H1 (cell line): ENCODE measurements at regions not wholly inside any gene's neighbourhood (a gene's known extent, or its start where the extent isn't known, plus 50 kb on each side); places are given as distances from the start of the nearest gene placed in this dataset.

Experiments
- CTCF ChIA-PET: fragments of 300-600 bp; sonication (Branson Sonifier 250); formaldehyde crosslinking; loops from one replicate; lab custom pipeline; 2021; ENCODE audit not compliant: partially characterized antibody; lab: Charles Lee
- POLR2A ChIA-PET: fragments of 300-600 bp; sonication (Branson Sonifier 250); formaldehyde crosslinking; loops from one replicate; lab custom pipeline; 2021; ENCODE audit warnings: inconsistent platforms; ENCODE audit not compliant: partially characterized antibody; lab: Charles Lee
- DNase-seq, 2 experiments: peaks; one replicate each; pipeline versions ENCODE4 v3.0.0 to v3.0.0-alpha.2; 2010 to 2022; ENCODE audit warnings: low spot score in 2 of 2, low read depth in 1 of 2, mixed read lengths in 1 of 2
- FAIRE-seq: peaks from 2 replicates; lab custom pipeline; 2011; peaks lifted over from hg19 to GRCh38; lab: Jason Lieb, UNC
- H2AFZ ChIP-seq: 2 replicates; pipeline ENCODE4 v1.8.1; 2012; ENCODE audit warnings: low read length, inconsistent platforms
- H2AK5ac ChIP-seq: 2 replicates; pipeline ENCODE4 v1.6.1; 2013; ENCODE audit warnings: low read depth, low read length
- H2BK120ac ChIP-seq: replicated peaks from 2 replicates; pipeline ENCODE3; 2013; ENCODE audit warnings: low read depth, low read length, inconsistent platforms
- H2BK12ac ChIP-seq: 2 replicates; pipeline ENCODE4 v1.6.1; 2013; ENCODE audit warnings: low read depth, low read length
- H2BK15ac ChIP-seq: 2 replicates; pipeline ENCODE4 v1.6.1; 2013; ENCODE audit warnings: low read length
- H2BK20ac ChIP-seq: 2 replicates; pipeline ENCODE4 v1.6.1; 2013; ENCODE audit warnings: low read length
- H2BK5ac ChIP-seq: 2 replicates; pipeline ENCODE4 v1.6.1; 2013; ENCODE audit warnings: low read depth, low read length
- H3K14ac ChIP-seq: 2 replicates; pipeline ENCODE4 v1.6.1; 2013; ENCODE audit warnings: inconsistent platforms; ENCODE audit not compliant: insufficient read length
- H3K18ac ChIP-seq: 2 replicates; pipeline ENCODE4 v1.6.1; 2013; ENCODE audit warnings: low read length; ENCODE audit errors: extremely low read depth
- H3K23ac ChIP-seq: 2 replicates; pipeline ENCODE4 v1.6.1; 2013; ENCODE audit warnings: inconsistent platforms; ENCODE audit not compliant: insufficient read length
- H3K23me2 ChIP-seq: 2 replicates; pipeline ENCODE4 v1.6.1; 2013; ENCODE audit warnings: low read depth, low read length
- H3K27ac ChIP-seq: 2 replicates; pipeline ENCODE4 v1.6.1; 2011; ENCODE audit warnings: low read depth, low read length, inconsistent platforms
- H3K27me3 ChIP-seq, 4 experiments: replicated peaks in 1 of 4; 1 replicate in 1 of 4; 2 replicates in 3 of 4; pipeline versions ENCODE4 v1.6.1 to v1.8.1; 2011 to 2013; ENCODE audit warnings: low read length in 3 of 4, mild to moderate bottlenecking in 3 of 4, inconsistent platforms in 2 of 4, mixed read lengths in 2 of 4, moderate library complexity in 1 of 4; ENCODE audit not compliant: control insufficient read depth in 3 of 4, insufficient read depth in 3 of 4; ENCODE audit errors: extremely low read depth in 1 of 4
- H3K36me3 ChIP-seq, 4 experiments: 2 replicates each; pipeline versions ENCODE4 v1.6.1 to v1.8.1; 2011 to 2013; ENCODE audit warnings: mild to moderate bottlenecking in 4 of 4, low read length in 3 of 4, moderate library complexity in 2 of 4, control low read depth in 1 of 4, inconsistent platforms in 1 of 4; ENCODE audit not compliant: insufficient read depth in 4 of 4, control insufficient read depth in 2 of 4
- H3K4ac ChIP-seq: replicated peaks from 2 replicates; pipeline ENCODE3; 2013; ENCODE audit warnings: low read length, low read depth, mixed read lengths, inconsistent platforms; ENCODE audit not compliant: insufficient read length
- H3K4me1 ChIP-seq, 4 experiments: replicated peaks in 1 of 4; 1 replicate in 1 of 4; 2 replicates in 3 of 4; pipeline versions ENCODE4 v1.6.1 to v1.8.1; 2011 to 2013; ENCODE audit warnings: low read length in 3 of 4, inconsistent platforms in 2 of 4, mixed read lengths in 1 of 4; ENCODE audit not compliant: insufficient read depth in 4 of 4, control insufficient read depth in 3 of 4
- H3K4me2 ChIP-seq, 2 experiments: 2 replicates each; pipeline versions ENCODE4 v1.6.1 to v1.8.1; 2011 to 2013; ENCODE audit warnings: low read depth in 2 of 2, low read length in 2 of 2, control low read depth in 1 of 2, inconsistent platforms in 1 of 2, mild to moderate bottlenecking in 1 of 2; ENCODE audit not compliant: insufficient read depth in 1 of 2
- H3K4me3 ChIP-seq, 4 experiments: fragments of 200-600, 300-600 bp in 1 of 4; sonication (generic), shearing (Covaris generic), sonication (Bioruptor Twin) in 1 of 4; 2 replicates each; pipeline versions ENCODE4 v1.5.1 to v1.8.1; 2011 to 2016; ENCODE audit warnings: low read length in 4 of 4, low read depth in 3 of 4, control low read depth in 2 of 4, inconsistent platforms in 2 of 4, mild to moderate bottlenecking in 2 of 4, mixed read lengths in 1 of 4, moderate library complexity in 1 of 4; ENCODE audit not compliant: insufficient read depth in 2 of 4; ENCODE audit errors: extremely low read depth in 1 of 4
- H3K56ac ChIP-seq: replicated peaks from 2 replicates; pipeline ENCODE3; 2013; ENCODE audit warnings: low read depth, mild to moderate bottlenecking, mixed read lengths, low read length, inconsistent platforms; ENCODE audit not compliant: insufficient read length
- H3K79me1 ChIP-seq: 2 replicates; pipeline ENCODE4 v1.6.1; 2013; ENCODE audit warnings: low read depth, low read length, control low read depth
- H3K79me2 ChIP-seq, 2 experiments: 2 replicates each; pipeline versions ENCODE4 v1.6.1 to v1.8.1; 2012 to 2013; ENCODE audit warnings: low read length in 2 of 2, mild to moderate bottlenecking in 2 of 2, inconsistent platforms in 1 of 2; ENCODE audit not compliant: insufficient read depth in 2 of 2, control insufficient read depth in 1 of 2
- H3K9ac ChIP-seq, 4 experiments: replicated peaks in 1 of 4; 1 replicate in 1 of 4; 2 replicates in 3 of 4; pipeline versions ENCODE4 v1.6.1 to v1.8.1; 2011 to 2013; ENCODE audit warnings: low read depth in 3 of 4, low read length in 3 of 4, control low read depth in 2 of 4, mild to moderate bottlenecking in 2 of 4, moderate library complexity in 2 of 4, inconsistent platforms in 1 of 4; ENCODE audit errors: extremely low read depth in 1 of 4
- H3K9me3 ChIP-seq, 2 experiments: 2 replicates each; pipeline versions ENCODE4 v1.6.1 to v1.8.1; 2012 to 2013; ENCODE audit warnings: mild to moderate bottlenecking in 2 of 2, moderate library complexity in 2 of 2, control low read depth in 1 of 2, inconsistent platforms in 1 of 2, low read depth in 1 of 2, low read length in 1 of 2, mixed read lengths in 1 of 2; ENCODE audit not compliant: insufficient read depth in 2 of 2
- H4K20me1 ChIP-seq, 2 experiments: replicated peaks in 1 of 2; 2 replicates each; pipeline versions ENCODE3 to v1.8.1; 2011 to 2013; ENCODE audit warnings: inconsistent platforms in 2 of 2, low read length in 2 of 2, mild to moderate bottlenecking in 1 of 2; ENCODE audit not compliant: insufficient read depth in 2 of 2, control insufficient read depth in 1 of 2
- H4K5ac ChIP-seq: 2 replicates; pipeline ENCODE4 v1.6.1; 2013; ENCODE audit warnings: low read length, low read depth, mixed read lengths, inconsistent platforms; ENCODE audit not compliant: insufficient read length
- H4K8ac ChIP-seq: 2 replicates; pipeline ENCODE4 v1.8.0; 2013; ENCODE audit warnings: mild to moderate bottlenecking, moderate library complexity, low read length, inconsistent platforms; ENCODE audit not compliant: insufficient read depth; ENCODE audit errors: extremely low read depth
- H4K91ac ChIP-seq: replicated peaks from 2 replicates; pipeline ENCODE3; 2013; ENCODE audit warnings: low read length, mixed read lengths, inconsistent platforms; ENCODE audit not compliant: insufficient read length
- ASH2L ChIP-seq: fragments of 200-600, 300-600 bp; sonication (generic); IDR thresholded peaks from one replicate; pipeline ENCODE4 v1.7.1; 2017; ENCODE audit warnings: low read length
- BRCA1 ChIP-seq: IDR thresholded peaks from 2 replicates; pipeline ENCODE4 v1.6.1; 2012; ENCODE audit warnings: low read depth, low read length, improper control_type of control experiment
- CREB1 ChIP-seq: IDR thresholded peaks from 2 replicates; pipeline ENCODE4 v1.6.1; 2012; ENCODE audit warnings: inconsistent platforms
- KDM1A ChIP-seq: fragments of 200-600, 300-600 bp; sonication (generic); IDR thresholded peaks from 2 replicates; pipeline ENCODE4 v1.7.1; 2016; ENCODE audit warnings: mild to moderate bottlenecking, low read length, borderline replicate concordance
- KDM4A ChIP-seq: IDR thresholded peaks from one replicate; pipeline ENCODE4 v1.7.1; 2012; ENCODE audit warnings: low read depth, mild to moderate bottlenecking, moderate library complexity, low read length, inconsistent platforms; ENCODE audit not compliant: severe bottlenecking
- NANOG ChIP-seq: IDR thresholded peaks from 2 replicates; pipeline ENCODE4 v1.6.1; 2011; ENCODE audit warnings: low read length, low read depth, mild to moderate bottlenecking, inconsistent platforms; ENCODE audit not compliant: insufficient read depth, poor library complexity, severe bottlenecking
- RNF2 ChIP-seq: fragments of 200-900, 300-1000 bp; sonication (generic); IDR thresholded peaks from 2 replicates; pipeline ENCODE4 v1.7.1; 2016; ENCODE audit warnings: borderline replicate concordance, low read depth, mild to moderate bottlenecking, antibody characterized with exemption, low read length; ENCODE audit not compliant: poor library complexity, severe bottlenecking; ENCODE audit errors: missing control alignments
- SIX5 ChIP-seq: IDR thresholded peaks from 2 replicates; pipeline ENCODE4 v1.6.1; 2011; ENCODE audit warnings: mild to moderate bottlenecking, low read depth, low read length
- SP2 ChIP-seq: IDR thresholded peaks from 2 replicates; pipeline ENCODE4 v1.6.1; 2012; ENCODE audit warnings: mild to moderate bottlenecking, low read length, inconsistent platforms
- TBP ChIP-seq: IDR thresholded peaks from 2 replicates; pipeline ENCODE4 v1.6.1; 2011; ENCODE audit warnings: low read depth, low read length, improper control_type of control experiment
- TCF12 ChIP-seq: IDR thresholded peaks from 2 replicates; pipeline ENCODE4 v1.6.1; 2011; ENCODE audit warnings: low read depth, mild to moderate bottlenecking, low read length
- ZNF274 ChIP-seq: IDR thresholded peaks from 2 replicates; pipeline ENCODE4 v1.7.0; 2012; ENCODE audit warnings: low read length, borderline replicate concordance; ENCODE audit errors: extremely low read depth
- WGBS, 2 experiments: shearing (Covaris generic) in 1 of 2; methylation state at CpG; one replicate each; pipeline versions ENCODE4 v1.1.6 to v1.1.7; 2013 to 2015; ENCODE audit warnings: low lambda C conversion rate in 2 of 2, mixed read lengths in 2 of 2, inconsistent platforms in 1 of 2, low coverage in 1 of 2, missing lambda C conversion rate in 1 of 2; ENCODE audit not compliant: insufficient replicate concordance in 2 of 2, insufficient coverage in 1 of 2, insufficient read length in 1 of 2; ENCODE audit errors: extremely low coverage in 1 of 2, missing lambda C conversion rate in 1 of 2; 5-methylcytosine and 5-hydroxymethylcytosine counted together

- H3K18ac ChIP-seq = no peak overlapping the region
- H3K27ac ChIP-seq = peak overlapping the region; percentile 32; the same call in 1 of the 2 replicates
- H3K56ac ChIP-seq = no peak overlapping the region
- peaks cover 5 to 35% (median 23%) of the 10 kb centered on the region in 4 experiments for H3K4me1 ChIP-seq
- 93% methylated on average over 11 of the region's 11 CpGs; no CpG with 5 or more reads in 1 of the 2 experiments for WGBS, 2 experiments
- DNase-seq (no peak), FAIRE-seq (no peak)
- no peak overlapping the region for H2BK12ac ChIP-seq
- H4K20me1 ChIP-seq = no peaks in the 10 kb centered on the region
- H3K4me3 ChIP-seq = no peak overlapping the region
- H3K9me3 ChIP-seq = no peaks in the 10 kb centered on the region
- no peak overlapping the region for H2BK15ac ChIP-seq
- H3K23ac ChIP-seq = no peak overlapping the region
- H4K91ac ChIP-seq = no peak overlapping the region
- no peak overlapping the region for H3K4ac ChIP-seq
- no peaks in the 10 kb centered on the region for H3K23me2 ChIP-seq
- H2BK5ac ChIP-seq = no peak overlapping the region
- H2AK5ac ChIP-seq = no peak overlapping the region
- H4K8ac ChIP-seq = no peak overlapping the region
- POLR2A ChIA-PET = no interaction called here
- no peak for TF ChIP-seq SIX5
- no peak for TF ChIP-seq NANOG
- no peak for TF ChIP-seq SP2
- no peak for TF ChIP-seq ASH2L
- TF ChIP-seq CREB1 = no peak
- no peak for TF ChIP-seq TBP
- TF ChIP-seq BRCA1 = no peak
- TF ChIP-seq KDM1A = no peak
- TF ChIP-seq TCF12 = no peak
- no peak for TF ChIP-seq KDM4A
- TF ChIP-seq RNF2 = no peak
- TF ChIP-seq ZNF274 = no peak
- H3K79me2 ChIP-seq = peaks cover 5 to 68% of the 10 kb centered on the region in 2 experiments
- no peak overlapping the region for H2BK20ac ChIP-seq
- no peak overlapping the region for H3K14ac ChIP-seq
- H3K9ac ChIP-seq = no peak overlapping the region
- no peak overlapping the region for H4K5ac ChIP-seq
- H3K79me1 ChIP-seq = no peaks in the 10 kb centered on the region; the same call in 1 of the 2 replicates
- H3K4me2 ChIP-seq = no peak overlapping the region
- CTCF ChIA-PET = interaction anchor here (0.8 kb wide), 1 partner anchor 26 kb away, joined by 3 read pairs; no protein-coding TSS in a partner anchor
- H3K27me3 ChIP-seq = no peaks in the 10 kb centered on the region
- no peak overlapping the region for H2BK120ac ChIP-seq
- H3K36me3 ChIP-seq = no peaks in the 10 kb centered on the region
- H2AFZ ChIP-seq = no peak overlapping the region
Measured at GRCh38 chr7:131094685-131095084, 233.0 kb upstream of the MKLN1 start.
